Kidney glomerular epithelial cell (primary cell): ENCODE measurements at regions not wholly inside any gene's neighbourhood (a gene's known extent, or its start where the extent isn't known, plus 50 kb on each side); places are given as distances from the start of the nearest gene placed in this dataset.
A peak's percentile ranks its signal among the peaks of the same experiment; 100 is the strongest.
"Not testable (repeated sequence)": the region's sequence is repeated elsewhere in the genome, so short reads cannot be mapped to it uniquely, and the experiment has no call there.

ENCODE experiments used
- DNase-seq: peaks from one replicate; lab custom pipeline; 2025; lab: John Stamatoyannopoulos, UW

DNA sequence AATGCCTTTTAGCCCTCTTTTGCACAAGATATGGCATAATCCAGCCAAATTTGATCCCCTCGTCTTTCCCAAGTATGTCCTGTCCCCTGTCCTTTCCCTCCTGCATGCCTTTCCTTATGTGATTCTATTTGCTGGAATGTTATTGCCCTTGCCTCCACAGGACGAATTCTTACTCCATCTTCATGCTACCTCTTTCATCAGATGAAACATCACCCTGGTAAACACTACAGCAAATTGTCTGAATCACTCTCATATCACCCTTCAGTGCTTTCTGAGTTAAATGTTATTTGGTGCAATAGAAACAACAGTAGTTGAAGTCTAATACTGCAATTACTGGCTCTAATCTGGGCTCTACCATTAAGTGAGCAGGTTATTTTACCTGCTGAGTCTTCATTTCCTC, 52.2 kb upstream of the FAT1 start:
- DNase-seq: peak; percentile 76

DNA sequence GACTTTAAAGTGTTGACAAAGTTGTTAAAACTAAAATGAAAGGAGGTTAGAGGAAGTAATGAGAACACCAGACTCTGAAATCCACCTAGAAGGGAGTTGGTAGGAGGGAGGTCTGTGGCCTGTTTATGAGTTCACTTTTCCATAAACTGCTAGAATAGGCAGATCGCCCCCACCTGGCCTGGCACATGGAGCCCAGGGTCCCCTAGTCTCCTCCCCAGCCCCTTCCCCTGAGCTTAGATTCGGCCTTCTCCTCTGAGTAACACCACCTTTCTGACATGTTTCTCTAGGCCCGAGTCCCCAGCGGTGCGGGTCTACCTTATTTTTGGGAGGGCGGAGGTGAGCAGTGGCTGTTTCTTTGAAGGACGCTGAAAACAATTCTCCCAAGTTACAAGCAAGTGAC, 54.5 kb upstream of the FAT1 start:
- DNase-seq: no peak

- no peak for DNase-seq
These were observed 56.8 kb upstream of the FAT1 start for GRCh38 chr4:186780291-186781031.

DNA sequence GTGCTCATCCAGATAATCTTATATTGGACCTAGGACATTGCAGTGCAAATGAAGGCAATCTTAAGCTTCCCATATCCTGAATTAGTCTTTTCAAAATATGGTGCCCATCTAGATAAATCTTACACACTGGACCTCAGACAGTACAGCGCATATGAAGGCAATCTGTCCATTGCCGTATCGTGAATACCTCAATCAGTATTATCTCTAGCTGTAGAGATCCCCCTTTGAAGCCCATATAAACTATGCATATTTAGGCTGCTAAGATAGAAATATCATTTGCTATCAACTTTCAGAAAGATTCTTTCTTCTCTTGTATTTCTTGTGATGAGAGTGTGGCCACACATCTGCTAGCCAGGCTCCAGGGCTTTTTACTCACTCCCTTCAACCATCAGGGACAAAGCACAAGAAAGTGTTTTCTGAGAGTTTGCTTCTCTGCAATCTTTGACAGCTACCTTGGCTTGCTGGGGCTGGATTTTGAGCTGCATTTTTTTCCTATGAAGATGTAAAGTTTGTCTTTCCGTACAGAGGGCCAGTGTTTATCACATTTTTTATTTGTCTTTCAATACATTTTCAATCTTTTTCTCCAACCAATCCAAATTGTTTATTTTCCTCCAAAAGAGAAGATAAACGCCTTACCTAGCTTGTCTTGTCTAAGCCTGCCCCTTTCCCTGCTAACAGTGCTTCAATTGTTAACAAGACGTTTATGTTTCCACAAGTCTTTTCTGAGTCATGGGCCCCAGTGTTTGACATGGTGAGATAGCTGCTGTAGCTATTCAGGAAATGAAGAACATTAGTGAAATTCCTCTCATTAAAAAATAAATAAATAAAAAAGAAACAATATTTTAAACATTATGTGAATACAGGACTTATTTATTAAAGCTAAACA, 57.6 kb upstream of the FAT1 start:
- DNase-seq: peak; percentile 69

- no peak for DNase-seq
These were observed 58.6 kb upstream of the FAT1 start for GRCh38 chr4:186782302-186782701.

- no peak for DNase-seq
These were observed 63.9 kb upstream of the FAT1 start for GRCh38 chr4:186787536-186787935.

DNA sequence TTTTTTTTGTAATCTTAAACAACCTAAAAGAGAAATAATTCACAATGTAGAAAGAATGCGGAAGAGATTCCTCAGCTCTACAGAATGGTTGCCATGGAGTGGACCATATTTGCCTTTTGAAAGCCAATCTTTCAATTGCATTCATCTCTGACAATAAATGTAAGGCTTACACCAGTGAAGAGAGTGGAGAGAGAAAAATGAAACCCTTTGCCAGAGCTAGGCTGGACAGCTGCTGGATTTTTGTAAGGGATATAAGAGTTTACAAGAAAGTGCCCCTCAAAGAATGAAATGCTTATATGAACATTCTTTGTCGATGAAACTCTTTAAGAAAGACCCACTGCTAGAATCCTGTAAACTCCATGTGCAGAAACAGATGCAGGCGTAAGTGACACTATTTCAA, 66.0 kb upstream of the FAT1 start:
- DNase-seq: no peak

- peak; percentile 33 for DNase-seq
These were observed 67.0 kb upstream of the FAT1 start for GRCh38 chr4:186790630-186791029.

DNA sequence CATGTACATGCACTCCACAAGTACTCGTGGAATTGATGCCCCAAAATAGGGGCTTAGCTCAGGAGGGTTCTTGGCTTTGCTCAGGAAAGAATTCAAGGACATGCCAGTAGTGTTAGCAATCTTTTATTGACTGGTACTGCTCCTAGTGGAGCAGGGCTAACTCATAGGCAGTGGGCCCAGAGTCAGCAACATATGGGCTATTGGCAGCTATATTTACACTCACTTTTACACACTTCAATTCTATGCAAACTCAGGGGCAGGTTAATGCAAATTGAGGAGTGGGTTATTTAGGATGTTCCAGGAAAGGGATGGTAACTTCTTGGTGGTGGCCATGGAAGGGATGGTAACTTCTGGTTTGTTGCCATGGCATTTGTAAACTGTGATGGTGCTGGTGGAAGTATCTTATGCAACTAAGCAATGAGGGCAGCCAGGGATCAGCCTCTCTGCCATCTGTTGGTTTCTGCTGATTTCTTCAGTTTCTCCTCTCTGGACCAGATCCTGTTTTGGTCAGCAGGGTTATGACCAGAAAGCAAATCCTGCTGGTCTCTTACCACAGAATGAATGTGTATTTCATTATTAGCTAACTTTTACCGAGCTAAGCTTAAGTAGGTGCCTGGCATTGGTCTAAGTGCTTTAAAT, 69.2 kb upstream of the FAT1 start:
- DNase-seq: no peak

GRCh38 chr4:186798951-186799659, 75.4 kb upstream of the FAT1 start:
- DNase-seq: no peak

GRCh38 chr4:186805020-186805820, 81.6 kb upstream of the FAT1 start:
- DNase-seq: no peak

DNA sequence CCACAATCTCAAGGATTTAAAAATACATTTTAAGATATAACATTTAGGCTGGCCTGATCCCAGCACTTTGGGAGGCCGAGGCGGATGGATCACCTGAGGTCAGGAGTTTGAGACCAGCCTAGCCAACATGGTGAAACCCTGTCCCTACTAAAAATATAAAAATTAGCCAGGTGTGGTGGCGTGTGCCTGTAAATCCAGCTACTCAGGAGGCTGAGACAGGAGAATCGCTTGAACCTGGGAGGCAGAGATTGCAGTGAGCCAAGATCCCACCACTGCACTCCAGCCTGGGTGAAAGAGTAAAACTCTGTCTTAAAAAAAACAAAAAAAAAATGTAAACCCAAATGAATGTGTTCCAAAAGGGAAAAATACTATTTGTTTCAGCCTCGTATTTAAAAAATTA, 82.3 kb upstream of the FAT1 start:
- not testable (repeated sequence) for DNase-seq

- DNase-seq: no peak
These were observed 83.2 kb upstream of the FAT1 start for GRCh38 chr4:186806679-186807421.

DNA sequence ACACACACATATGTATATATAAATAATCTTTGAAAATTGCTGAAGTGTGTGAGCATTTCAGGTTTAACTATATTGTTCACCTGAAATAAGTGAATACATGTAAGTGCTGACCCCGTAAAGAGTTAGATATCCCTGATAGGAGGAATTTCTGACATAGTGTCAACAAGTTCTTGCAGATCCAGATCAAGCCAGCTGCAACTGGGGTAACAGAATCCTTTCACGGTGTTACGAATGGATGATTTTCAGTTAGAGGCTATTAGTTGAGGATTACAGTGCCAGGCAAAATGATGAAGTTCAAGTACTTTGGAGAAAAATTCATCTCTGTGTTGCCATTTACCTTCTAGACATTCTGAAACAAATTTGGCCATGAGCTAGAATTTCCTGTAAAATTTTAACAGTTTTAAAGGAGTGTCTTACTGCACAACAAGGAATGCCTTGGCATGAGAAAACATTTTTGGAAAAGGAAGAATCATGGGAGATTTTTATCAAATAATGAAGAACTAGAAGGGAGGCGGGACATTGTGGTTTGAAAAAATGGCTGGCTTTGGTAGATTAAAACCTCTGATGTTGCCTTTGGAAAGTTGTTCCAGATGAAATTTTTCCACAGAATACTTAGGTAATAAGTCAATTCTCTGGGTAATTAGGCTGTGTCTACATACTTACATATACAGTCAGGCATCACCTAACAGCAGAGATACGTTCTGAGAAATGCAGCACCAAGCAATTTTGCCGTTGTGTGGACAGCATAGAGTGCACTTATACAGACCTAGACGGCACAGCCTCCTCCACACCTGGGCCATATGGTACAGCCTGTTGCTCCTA, 84.4 kb upstream of the FAT1 start:
- DNase-seq: no peak

DNA sequence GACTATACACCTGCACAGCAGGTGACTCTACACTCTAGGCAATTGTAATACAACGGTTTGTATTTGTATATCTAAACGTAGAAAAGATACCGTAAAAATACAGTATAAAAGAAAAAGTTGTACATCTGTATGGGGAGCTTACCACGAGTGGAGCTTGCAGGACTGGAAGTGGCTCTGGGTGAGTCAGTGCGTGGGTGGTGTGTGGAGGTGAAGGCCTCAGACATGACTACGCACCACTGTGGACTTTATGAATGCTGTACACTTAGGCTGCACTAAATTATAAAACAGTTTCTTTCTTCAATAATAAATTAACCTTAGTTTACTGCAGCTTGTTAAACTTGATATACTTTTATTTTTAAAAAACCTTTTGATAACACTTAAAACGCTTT, 85.0 kb upstream of the FAT1 start:
- DNase-seq: peak; percentile 55

DNA sequence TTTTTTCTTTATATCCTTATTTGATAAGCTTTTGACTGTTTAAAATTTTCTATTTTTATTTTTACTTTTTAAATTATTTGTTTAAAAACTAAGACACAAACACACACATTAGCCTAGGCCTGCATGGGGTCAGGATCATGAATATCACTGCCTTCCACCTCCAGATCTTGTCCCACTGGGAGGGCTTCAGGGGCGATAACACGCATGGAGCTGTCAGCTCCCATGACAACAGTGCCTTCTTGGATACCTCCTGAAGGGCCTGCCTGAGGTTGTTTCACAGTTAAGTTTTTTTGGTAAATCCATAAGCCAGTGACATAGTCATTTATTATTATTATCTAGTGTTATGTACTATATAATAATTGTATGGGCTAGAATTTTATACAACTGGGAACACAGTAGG, 85.4 kb upstream of the FAT1 start:
- no peak for DNase-seq

- no peak for DNase-seq
These were observed 87.0 kb upstream of the FAT1 start for GRCh38 chr4:186810613-186811150.

- no peak for DNase-seq
These were observed 88.9 kb upstream of the FAT1 start for GRCh38 chr4:186812592-186812991.

- DNase-seq: peak; percentile 23
These were observed 89.9 kb upstream of the FAT1 start for GRCh38 chr4:186813377-186814068.
